NCI-H748 treated with DMSO at 0.1 percent for 48 hours (cell line): ENCODE measurements at regions not wholly inside any gene's neighbourhood (a gene's known extent, or its start where the extent isn't known, plus 50 kb on each side); places are given as distances from the start of the nearest gene placed in this dataset.
"Not testable (repeated sequence)": the region's sequence is repeated elsewhere in the genome, so short reads cannot be mapped to it uniquely, and the experiment has no call there.

Experiments
- DNase-seq: peaks from one replicate; lab custom pipeline; 2025; lab: John Stamatoyannopoulos, UW

- DNase-seq, result not testable (repeated sequence)
Observed at GRCh38 chr4:82301390-82301789, 72.4 kb downstream of the HNRNPD start.

DNA sequence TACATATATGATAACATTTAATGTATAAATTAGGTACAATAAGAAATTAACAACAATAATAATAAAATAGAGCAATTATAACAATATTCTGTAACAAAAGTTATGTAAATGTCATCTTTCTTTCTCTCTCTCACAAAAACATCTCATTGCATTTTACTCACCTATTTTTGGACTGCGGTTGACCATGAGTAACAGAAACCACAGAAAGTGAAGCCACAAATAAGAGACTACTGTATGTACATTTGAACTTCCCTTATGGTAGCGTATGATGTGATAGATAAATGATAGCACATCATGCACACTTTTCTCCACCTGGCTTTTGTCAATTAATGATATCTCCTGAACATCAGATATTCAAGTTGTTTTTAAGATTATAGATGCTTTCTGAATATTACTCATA is 80.5 kb downstream of the HNRNPD start:
- no peak for DNase-seq

DNA sequence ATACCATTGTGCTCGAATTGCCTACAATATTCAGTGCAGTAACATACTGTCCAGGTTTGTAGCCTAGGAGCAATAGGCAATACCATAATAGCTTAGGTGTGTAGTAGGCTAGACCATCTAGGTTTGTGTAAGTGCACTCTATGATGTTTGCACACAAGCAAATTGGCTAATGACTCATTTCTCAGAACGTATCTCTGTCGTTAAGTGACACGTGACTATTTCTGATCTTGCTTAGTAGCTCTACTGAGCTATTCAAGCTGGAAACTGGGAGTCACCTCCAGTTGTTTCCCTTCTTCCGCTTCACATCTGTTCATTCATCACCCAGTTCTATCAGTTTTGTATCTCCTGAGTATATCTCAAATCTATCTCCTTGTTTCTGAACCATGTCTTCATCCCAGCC is 86.1 kb downstream of the HNRNPD start:
- no peak for DNase-seq

- DNase-seq, result peak; percentile 91
Observed at GRCh38 chr4:82284858-82285805, 88.7 kb downstream of the HNRNPD start.

GRCh38 chr4:82284475-82284857 is 89.3 kb downstream of the HNRNPD start:
- no peak for DNase-seq

DNA sequence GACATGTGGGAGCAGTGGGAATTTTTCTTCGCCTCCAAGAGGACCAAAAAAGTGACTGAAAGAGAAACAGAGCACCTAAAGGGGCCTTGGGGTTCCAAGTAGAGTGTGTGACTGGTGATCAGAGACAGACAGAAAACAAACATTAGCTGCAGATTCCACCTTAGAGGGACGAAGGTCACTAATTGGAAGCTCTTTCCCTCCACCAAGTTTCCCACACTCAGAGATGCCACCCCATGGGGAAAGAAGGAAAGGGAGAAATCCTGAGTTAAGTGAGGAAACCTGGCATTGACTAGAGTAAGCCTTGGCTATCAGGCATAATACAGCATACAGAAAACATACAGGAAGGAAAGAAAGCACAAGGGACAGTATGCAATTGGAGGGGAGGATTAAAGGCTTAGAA is 90.9 kb downstream of the HNRNPD start:
- DNase-seq, result no peak

DNA sequence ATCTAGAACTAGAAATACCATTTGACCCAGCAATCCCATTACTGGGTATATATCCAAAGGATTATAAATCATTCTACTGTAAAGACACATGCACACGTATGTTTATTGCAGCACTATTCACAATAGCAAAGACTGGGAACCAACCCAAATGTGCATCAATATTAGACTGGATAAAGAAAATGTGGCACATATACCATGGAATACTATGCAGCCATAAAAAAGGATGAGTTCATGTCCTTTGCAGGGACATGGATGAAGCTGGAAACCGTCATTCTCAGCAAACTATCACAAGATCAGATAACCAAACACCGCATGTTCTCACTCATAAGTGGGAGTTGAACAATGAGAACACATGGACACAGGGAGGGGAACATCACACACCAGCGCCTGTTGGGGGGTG is 94.2 kb downstream of the HNRNPD start:
- not testable (repeated sequence) for DNase-seq

DNA sequence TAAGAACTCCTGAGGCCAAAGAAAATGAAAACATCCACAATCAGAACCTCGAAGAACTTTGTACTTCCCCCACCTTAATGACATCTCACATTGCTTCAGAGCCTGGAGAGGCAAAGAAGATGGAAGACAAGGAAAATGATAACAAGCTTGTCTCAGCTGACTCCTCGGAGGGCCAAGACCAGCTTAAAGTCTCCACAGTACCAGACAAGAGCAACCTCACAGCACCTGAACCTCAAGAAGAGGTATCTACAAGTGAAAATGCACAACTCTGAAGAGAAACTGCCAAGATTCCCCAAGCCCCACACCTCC is 97.5 kb downstream of the HNRNPD start:
- DNase-seq, result no peak

DNA sequence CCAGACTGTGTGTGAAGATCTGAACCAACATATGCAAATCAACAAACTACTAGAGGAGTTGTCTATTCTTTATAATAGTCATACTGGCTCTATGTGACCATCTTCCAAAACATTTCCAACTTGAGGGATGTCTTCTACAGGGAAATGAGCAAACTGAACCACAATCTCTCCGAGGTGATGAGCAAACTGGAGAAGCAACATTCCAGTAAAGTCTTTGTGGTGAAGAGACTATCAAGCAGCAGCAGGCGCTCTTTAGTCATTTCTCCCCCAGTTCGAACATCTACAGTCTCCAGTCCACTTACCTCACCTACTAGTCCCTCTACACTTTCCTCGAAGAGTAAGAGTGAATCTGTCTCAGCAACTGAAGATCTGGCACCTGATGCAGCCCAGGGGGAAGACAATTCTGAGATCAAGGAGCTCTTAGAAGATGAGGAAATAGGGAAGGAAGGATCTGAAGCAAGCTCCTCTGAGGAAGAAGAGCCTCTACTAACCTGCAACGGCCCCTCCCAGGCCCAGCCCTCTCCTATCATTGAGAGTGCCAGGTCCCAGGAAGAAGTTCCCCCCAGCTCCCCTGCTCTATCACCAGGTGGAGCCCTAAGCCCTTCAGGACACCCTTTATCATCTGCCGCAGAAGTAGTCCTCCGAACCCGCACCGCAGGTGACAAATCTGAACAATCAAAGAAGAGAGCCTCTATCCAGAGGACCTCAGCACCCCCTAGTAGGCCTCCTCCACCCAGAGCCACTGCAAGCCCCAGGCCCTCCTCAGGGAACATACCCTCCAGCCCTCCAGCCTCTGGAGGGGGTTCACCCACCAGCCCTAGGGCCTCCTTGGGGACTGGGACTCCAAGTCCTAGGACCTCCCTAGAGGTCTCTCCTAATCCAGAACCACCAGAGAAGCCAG is 98.1 kb downstream of the HNRNPD start:
- no peak for DNase-seq

DNA sequence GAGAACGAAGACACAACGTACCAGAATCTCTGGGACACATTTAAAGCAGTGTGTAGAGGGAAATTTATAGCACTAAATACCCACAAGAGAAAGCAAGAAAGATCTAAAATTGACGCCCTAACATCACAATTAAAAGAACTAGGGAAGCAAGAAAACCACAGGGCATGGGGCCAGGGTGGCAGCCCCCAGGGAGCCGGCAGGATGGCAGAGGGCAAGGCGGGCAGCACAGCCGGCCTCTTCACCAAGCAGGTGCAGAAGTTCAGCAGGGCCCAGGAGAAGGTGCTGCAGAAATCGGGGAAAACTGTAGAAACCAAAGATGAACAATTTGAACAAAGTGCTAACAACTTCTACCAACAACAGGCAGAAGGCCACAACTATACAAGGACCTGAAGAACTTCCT is 99.1 kb downstream of the HNRNPD start:
- DNase-seq, result not testable (repeated sequence)

- DNase-seq, result not testable (repeated sequence)
Observed at GRCh38 chr4:82272523-82272922, 101.3 kb downstream of the HNRNPD start.

- DNase-seq, result not testable (repeated sequence)
Observed at GRCh38 chr4:82271915-82272480, 101.8 kb downstream of the HNRNPD start.

GRCh38 chr4:82268826-82269193 is 105.0 kb downstream of the HNRNPD start:
- DNase-seq, result no peak

DNA sequence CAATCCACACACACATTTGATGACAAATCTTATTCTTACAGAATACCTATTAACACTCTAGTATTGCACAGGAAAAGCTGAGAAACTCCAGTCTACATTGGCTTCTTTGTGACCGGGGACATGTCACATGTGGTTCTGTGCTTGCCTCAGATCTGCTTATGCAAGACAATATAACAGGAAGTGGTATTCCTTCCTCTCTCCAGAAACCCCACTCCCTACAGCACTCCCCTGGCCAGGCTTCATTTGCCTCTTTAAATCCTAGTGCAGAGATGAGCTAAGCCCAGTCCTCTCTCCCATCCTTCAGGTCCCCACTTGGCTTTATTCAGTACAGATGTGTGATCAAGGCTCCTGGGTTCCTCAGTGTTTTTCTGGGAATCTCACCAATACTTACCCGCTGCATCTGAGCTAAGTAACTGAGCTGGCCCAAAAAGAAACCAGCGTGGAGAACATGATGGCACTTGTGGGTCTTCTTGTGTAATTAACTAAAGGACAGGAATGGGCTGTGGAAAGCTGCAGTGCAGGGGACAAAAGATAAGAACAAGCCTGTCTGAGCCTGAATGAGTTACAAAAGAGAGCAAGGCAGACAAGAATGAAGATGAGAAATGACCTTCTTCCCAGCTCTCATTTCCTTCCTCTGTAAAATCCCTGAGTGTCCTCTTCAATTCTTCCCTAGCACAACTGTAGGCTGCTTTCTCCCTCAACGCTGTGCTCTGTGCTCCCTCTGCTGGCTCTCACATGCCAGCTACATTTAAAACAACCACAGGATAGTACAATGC is 105.6 kb downstream of the HNRNPD start:
- DNase-seq, result peak; percentile 61

DNA sequence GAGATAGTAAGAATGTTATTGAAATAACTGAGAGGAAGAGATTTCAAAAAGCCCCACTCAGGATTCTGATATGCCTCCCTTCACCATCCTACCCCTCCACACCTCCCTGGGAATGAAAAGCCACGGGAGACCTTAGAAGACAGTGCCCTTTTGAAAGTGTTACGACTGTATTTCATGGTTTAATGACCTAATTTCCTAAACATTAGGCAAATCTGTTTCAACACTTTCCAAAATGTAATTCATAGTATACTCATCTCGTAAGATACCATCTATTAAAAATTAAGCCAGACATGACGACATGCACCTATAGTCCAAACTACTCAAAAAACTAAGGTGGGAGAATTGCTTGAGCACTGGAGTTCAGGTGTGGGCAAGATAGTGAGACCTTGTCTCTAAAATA is 106.3 kb downstream of the HNRNPD start:
- no peak for DNase-seq

- no peak for DNase-seq
Observed at GRCh38 chr4:82266345-82266744, 107.4 kb downstream of the HNRNPD start.

DNA sequence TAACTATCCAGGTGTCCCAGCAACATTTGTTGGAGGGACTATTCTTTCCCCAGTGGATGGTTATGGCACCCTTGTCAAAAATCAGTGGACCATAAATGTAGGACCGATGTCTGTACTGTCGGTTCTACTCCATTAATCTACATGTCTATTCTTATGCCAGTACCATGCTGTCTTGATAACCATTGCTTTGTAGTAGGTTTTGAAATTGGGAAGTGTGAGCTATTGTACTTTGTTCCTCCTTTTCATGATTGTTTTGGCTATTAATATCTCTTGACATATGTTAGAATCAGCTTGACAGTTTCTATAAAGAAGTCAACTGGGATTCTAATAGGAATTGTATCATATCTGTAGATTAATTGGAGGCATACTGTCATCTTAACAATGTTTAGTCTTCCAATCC is 112.7 kb downstream of the HNRNPD start:
- DNase-seq, result no peak

DNA sequence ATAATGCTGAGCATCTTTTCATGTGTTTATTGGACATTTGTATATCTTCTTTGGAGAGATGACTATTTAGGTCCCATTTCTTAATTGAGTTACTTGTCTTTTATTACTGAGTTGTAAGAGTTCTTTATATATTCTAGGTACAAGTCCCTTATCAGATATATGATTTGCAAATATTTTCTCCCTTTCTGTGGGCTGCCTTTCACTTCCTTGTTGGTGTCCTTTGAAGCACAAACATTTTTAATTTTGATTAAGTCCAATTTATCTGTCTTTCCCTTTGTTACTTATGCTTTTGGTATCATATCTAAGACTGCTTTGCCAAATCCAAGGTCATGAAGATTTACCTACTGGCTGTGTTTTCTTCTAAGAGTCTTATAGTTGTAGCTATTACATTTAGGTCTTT is 113.2 kb downstream of the HNRNPD start:
- DNase-seq, result no peak

DNA sequence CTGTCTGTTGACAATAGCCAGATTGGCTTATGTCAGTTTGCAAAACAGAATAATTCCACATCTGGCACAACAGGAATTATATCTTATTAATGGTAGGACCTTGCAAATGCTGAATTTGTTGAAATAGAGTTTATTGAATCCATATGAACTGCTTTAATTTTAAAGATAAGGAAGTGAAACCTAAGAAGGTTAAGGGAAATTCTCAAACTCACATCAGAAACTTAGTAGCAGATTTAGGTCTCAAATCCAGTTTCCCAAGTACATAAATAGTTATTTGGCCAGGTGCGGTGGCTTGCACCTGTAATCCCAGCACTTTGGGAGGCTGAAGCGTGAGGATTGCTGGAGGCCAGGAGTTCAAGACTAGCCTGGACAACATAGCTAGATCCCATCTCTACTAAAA is 117.1 kb downstream of the HNRNPD start:
- no peak for DNase-seq

DNA sequence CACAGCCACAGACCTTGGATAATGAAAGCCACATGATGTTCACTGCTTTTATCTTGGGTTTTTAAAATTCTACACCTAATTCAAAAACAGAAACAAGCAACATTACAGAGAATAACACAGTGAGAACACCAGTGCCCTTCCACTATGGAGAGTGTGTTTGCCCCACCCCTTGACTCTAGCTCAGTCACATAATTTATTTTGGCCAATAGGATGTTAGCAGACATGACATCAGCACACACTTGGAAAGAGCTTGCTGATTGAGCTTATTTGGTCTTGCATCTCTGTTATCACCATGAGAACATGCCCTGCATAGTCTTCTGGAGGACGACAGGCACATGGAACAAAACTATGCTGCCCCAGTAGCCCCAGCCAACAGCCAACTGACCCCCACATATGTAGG is 118.1 kb downstream of the HNRNPD start:
- no peak for DNase-seq

- no peak for DNase-seq
Observed at GRCh38 chr4:82248903-82249632, 124.7 kb downstream of the HNRNPD start.
